ENCODE measurements at regions not wholly inside any gene's neighbourhood (a gene's known extent, or its start where the extent isn't known, plus 50 kb on each side); places are given as distances from the start of the nearest gene placed in this dataset.
"Not testable (repeated sequence)": the region's sequence is repeated elsewhere in the genome, so short reads cannot be mapped to it uniquely, and the experiment has no call there.

- no peak overlapping the region for H3K4me3 ChIP-seq (ENCODE audit: low read depth, low read length)
- TF ChIP-seq CTCF (conservative IDR thresholded peaks at IDR 0.05; ENCODE audit: low read depth, low read length): no peak
- DNase-seq (ENCODE audit: low read depth): no peak
Observed at GRCh38 chr14:97993508-97994019, 1196.4 kb downstream of the VRK1 start.

DNA sequence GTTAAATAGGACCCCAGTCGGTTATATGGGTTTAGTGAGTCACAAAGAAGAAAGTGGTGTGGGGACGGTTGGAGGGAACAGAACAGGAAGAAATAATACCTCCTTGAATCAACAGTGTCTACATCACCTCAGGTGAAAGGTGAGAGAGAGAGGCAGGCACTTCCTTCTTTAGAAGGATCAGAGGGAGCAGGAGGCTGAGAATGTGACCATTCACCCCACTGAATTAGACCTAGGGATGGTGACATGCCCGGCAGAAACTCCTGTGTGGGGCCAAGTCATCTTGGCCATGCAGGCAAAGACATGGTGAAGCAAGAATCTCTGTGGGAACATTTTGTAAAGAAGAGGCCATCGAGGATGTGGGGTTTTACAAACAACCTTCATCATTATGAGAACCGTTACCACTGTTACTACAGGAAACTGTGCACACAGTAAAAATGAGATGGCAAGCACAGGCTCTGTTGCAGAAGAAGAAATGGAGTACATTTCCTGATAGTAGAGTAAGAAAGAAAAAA is 1196.9 kb downstream of the VRK1 start:
- no peak overlapping the region for H3K4me3 ChIP-seq (ENCODE audit: low read depth, low read length)
- TF ChIP-seq CTCF (conservative IDR thresholded peaks at IDR 0.05; ENCODE audit: low read depth, low read length): no peak
- DNase-seq (ENCODE audit: low read depth): no peak

- no peak overlapping the region for H3K4me3 ChIP-seq (ENCODE audit: low read depth, low read length)
- DNase-seq (ENCODE audit: low read depth): no peak
- no peak for TF ChIP-seq CTCF (conservative IDR thresholded peaks at IDR 0.05; ENCODE audit: low read depth, low read length)
Observed at GRCh38 chr14:97995038-97995437, 1197.9 kb downstream of the VRK1 start.

DNA sequence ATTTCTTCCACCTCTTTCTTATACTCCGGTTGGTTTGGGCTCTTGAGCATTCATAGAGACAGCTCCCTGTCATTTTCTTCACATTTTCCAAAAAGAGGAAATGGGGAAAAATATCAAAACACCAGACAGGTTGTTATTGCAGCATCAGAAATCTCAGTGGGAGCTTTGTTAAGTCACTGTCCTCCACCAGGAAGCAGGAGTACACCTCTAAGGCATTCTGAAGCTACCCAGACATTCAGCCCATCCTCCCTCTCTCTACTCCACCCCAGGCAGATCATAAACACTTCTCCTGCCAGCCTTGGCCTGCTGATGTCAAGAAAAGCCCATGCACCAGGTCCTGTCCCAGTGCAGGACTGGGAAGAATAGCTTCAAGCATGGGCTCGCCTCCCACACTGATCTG is 1198.3 kb downstream of the VRK1 start:
- no peak overlapping the region for H3K4me3 ChIP-seq (ENCODE audit: low read depth, low read length)
- DNase-seq (ENCODE audit: low read depth): no peak
- TF ChIP-seq CTCF (conservative IDR thresholded peaks at IDR 0.05; ENCODE audit: low read depth, low read length): no peak

DNA sequence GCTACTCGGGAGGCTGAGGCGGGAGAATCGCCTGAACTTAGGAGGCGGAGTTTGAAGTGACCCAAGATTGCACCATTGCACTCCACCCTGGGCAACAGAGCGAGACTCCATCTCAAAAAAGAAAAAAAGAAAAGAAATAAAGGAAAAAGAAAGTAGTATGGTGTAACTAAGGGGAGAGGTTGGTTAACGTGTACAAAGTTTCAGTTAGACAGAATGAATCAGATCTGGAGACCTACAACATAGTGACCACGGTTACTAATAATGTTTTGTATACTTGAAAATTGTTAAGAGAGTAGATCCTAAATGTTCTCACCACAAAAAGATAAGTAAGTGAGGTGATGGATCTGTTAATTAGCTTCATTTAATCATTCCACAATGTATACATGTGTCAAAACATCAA is 1208.8 kb downstream of the VRK1 start:
- no peak for TF ChIP-seq CTCF (conservative IDR thresholded peaks at IDR 0.05; ENCODE audit: low read depth, low read length)
- DNase-seq (ENCODE audit: low read depth): no peak
- H3K4me3 ChIP-seq (ENCODE audit: low read depth, low read length): no peak overlapping the region

DNA sequence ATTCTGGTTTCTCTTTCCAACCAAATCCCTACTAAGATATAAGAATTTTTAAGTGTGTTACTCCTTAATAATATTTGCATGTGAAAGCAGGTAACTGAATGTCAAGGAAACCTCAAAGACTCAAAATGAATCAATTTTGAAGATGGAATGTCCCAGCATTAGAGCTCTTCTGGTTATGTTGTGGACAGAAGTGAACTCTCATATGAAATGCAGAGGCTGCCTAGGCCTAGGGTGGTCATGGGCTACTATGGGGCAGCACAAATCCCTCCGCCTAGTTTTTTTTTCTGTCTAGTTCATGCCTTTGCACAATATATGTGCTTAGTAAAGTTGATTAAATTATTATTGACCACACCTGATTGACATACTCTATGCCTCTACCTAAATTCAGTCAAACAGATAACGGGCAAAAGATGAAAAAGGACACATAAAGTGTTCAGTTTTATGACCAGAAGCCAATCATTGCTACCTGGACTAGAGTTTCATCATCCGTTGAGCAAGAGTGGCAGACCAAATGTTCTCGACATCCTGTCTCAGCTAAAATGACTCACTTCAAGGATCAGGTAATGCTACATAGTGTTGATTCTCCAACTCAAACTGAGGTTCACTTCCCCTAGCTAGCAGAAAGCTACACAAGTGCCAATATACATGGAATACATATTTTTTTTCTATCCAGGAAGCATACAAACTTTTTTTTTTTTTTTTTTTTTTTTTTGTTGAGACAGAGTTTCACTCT is 1211.4 kb downstream of the VRK1 start:
- DNase-seq (ENCODE audit: low read depth): no peak
- TF ChIP-seq CTCF (conservative IDR thresholded peaks at IDR 0.05; ENCODE audit: low read depth, low read length): no peak
- no peak overlapping the region for H3K4me3 ChIP-seq (ENCODE audit: low read depth, low read length)

DNA sequence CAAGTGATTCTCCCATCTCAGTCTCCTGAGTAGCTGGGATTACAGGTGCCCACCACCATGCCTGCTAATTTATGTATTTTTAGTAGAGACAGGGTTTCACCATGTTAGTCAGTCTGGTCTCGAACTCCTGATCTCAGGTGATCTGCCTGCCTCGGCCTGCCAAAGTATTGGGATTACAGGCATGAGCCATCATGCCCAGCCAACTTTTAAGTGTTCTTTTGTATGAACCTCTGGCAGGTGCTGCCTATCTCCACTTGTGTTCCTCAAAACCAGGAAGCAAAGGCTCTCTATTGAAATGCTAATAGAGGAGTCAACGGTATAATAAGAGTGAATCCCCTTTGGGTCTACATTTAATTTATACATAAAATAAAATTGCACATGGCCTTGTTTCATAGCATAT is 1212.0 kb downstream of the VRK1 start:
- not testable (repeated sequence) for H3K4me3 ChIP-seq (ENCODE audit: low read depth, low read length); DNase-seq (ENCODE audit: low read depth)

All from choroid plexus epithelial cell (primary cell).